HepG2 (cell line): ENCODE measurements at regions not wholly inside any gene's neighbourhood (a gene's known extent, or its start where the extent isn't known, plus 50 kb on each side); places are given as distances from the start of the nearest gene placed in this dataset.

Source experiments
- RFX5 ChIP-seq: IDR thresholded peaks from 2 replicates; pipeline ENCODE4 v1.6.1; 2011; ENCODE audit warnings: low read depth, low read length, improper control_type of control experiment
- TOE1 ChIP-seq: sonication (generic); formaldehyde crosslinking; IDR thresholded peaks from 2 replicates; pipeline ENCODE4 v1.4.0; 2020; ENCODE audit warnings: mild to moderate bottlenecking, missing genetic modification reagents
- YY1 ChIP-seq: IDR thresholded peaks from 2 replicates; pipeline ENCODE4 v1.6.1; 2011; ENCODE audit warnings: low read length, low read depth, moderate library complexity, mild to moderate bottlenecking; ENCODE audit not compliant: insufficient read depth, insufficient replicate concordance
- ZNF121 ChIP-seq: sonication (generic); formaldehyde crosslinking; IDR thresholded peaks from 2 replicates; pipeline ENCODE4 v1.5.0; 2020; ENCODE audit warnings: mild to moderate bottlenecking, missing genetic modification reagents

GRCh38 chr5:4684946-4685345, 455.2 kb upstream of the ADAMTS16 start:
- TF ChIP-seq YY1 (no peak), ZNF121 (CRISPR knock-in tag) (no peak), TOE1 (CRISPR knock-in tag) (no peak), RFX5 (no peak)
